Epithelial cell of proximal tubule (primary cell): ENCODE measurements at regions not wholly inside any gene's neighbourhood (a gene's known extent, or its start where the extent isn't known, plus 50 kb on each side); places are given as distances from the start of the nearest gene placed in this dataset.

Experiments
- DNase-seq: peaks from one replicate; pipeline ENCODE4 v3.0.0-alpha.2; 2011; ENCODE audit warnings: low read depth
- H3K4me3 ChIP-seq: 2 replicates; pipeline ENCODE4 v1.5.1; 2011; ENCODE audit warnings: low read depth, mild to moderate bottlenecking, low read length
- TF ChIP-seq, protein P1 (sequence below): conservative IDR thresholded peaks from 2 replicates; pipeline ENCODE4 v1.5.1; 2012; ENCODE audit warnings: low read depth, mild to moderate bottlenecking, low read length

DNA sequence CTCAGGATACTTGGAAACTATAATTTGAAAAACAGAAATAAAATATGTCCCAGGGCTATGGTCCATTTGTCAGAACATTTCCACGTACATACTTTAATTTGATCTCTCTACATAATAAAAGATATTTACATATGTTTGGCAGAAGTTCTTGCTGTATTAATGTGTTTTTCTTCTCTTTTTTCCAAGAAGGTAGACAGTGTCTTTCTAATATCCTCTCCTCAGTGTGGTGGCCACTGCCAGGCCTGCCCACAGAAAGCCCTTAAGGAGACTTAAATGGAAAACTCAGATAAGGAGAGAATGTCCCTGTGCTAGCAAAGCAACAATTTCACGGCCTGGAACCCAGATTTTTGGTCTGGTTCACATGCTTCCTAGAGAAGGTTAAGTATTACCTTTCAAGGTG, 76.5 kb upstream of the ARHGEF26 start:
- TF ChIP-seq, protein P1, sequence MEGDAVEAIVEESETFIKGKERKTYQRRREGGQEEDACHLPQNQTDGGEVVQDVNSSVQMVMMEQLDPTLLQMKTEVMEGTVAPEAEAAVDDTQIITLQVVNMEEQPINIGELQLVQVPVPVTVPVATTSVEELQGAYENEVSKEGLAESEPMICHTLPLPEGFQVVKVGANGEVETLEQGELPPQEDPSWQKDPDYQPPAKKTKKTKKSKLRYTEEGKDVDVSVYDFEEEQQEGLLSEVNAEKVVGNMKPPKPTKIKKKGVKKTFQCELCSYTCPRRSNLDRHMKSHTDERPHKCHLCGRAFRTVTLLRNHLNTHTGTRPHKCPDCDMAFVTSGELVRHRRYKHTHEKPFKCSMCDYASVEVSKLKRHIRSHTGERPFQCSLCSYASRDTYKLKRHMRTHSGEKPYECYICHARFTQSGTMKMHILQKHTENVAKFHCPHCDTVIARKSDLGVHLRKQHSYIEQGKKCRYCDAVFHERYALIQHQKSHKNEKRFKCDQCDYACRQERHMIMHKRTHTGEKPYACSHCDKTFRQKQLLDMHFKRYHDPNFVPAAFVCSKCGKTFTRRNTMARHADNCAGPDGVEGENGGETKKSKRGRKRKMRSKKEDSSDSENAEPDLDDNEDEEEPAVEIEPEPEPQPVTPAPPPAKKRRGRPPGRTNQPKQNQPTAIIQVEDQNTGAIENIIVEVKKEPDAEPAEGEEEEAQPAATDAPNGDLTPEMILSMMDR = no peak
- H3K4me3 ChIP-seq = no peak overlapping the region
- DNase-seq = no peak

DNA sequence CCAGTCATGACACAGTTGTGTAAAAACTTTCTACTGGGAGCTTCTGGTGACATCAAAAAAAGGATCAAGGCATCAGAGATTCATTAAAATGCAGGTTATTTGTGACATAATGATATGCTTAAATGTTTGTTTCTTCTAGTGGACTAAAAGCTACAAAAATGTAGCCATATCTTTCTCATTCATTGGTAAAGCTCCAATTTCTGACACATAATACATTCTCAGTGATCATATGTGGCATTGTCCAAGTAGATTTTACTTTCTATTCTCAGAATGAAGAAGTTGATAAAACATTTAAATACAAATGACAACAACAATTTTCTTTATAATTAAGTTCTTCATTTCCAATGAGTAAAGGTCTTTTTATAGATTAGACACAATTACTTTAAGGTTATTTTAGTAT, 71.0 kb upstream of the ARHGEF26 start:
- DNase-seq = no peak
- no peak overlapping the region for H3K4me3 ChIP-seq
- TF ChIP-seq, protein P1 = no peak

DNA sequence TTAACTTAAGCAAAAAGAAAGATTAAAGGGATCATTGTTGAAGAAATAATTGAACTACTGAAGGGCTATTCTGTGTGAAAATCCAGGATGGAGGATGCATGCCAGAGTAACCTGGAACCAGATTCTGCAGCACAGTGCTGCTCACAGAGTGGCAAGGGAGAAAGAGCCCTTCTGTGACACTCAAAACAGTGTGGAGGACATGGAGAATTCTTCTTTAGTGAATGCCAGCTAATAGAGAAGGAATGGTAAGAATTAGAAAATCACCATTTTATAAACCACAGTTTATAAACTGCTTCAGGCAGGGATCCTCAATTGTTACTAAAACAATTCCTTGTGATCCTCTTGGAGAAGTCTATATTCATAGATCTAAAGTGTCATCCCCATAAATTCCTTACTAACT, 70.4 kb upstream of the ARHGEF26 start:
- TF ChIP-seq, protein P1 = no peak
- DNase-seq = no peak
- H3K4me3 ChIP-seq = no peak overlapping the region

DNA sequence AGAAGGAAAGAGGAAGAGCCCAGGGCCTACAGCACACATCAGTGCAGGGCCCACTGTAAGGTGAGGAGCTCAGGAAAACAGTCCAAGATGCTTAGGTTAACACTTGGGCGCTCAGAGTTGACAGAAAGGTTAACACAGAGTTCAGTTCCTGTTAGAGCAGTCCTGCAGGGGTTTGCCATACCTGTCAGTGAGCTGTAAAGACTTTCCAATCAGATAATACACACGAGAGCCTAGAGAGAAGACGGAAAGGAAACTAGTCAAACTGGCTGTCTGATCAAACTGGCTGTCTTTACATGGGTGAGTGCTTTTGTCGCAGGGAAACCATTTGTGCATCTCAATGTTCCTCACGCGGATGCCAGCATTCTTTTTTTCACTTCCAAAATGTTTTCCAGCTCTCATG, 61.4 kb upstream of the ARHGEF26 start:
- DNase-seq = no peak
- H3K4me3 ChIP-seq = no peak overlapping the region
- TF ChIP-seq, protein P1 = no peak

DNA sequence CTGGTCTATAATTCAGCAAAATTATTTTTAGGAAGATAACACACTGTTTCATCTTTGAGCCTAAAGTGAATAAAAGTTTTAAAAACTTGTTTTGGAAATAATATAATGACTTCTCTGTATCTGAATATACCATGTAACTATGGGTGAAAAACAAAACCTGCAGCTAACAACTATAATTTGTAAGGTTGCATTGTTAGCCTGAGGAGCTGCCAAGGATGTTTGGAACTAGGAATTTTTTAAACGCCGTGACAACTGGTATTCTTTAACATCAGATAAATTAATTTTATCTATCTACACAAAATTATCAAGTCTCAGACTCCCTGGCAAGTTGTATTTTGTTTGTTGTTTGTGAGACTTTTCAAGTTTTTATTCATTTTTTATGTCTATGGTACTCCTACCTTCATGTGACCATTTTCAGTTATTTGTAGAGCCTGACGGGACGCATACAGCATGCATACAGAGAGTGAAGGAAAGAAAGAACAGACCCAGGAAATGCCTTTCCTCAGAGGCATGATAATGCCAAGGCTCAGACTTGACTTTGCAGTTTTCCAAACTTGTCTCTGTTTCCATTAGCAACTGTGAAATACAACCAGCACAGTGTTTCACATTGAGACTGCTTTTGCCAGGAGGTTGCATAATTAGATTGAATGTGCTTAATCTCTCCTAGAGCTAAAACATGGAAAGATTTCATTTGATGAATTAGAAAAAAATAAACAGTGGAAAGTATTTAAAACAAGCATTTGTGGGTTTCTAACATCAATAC, 60.8 kb upstream of the ARHGEF26 start:
- no peak for DNase-seq
- H3K4me3 ChIP-seq = no peak overlapping the region
- TF ChIP-seq, protein P1 = no peak

DNA sequence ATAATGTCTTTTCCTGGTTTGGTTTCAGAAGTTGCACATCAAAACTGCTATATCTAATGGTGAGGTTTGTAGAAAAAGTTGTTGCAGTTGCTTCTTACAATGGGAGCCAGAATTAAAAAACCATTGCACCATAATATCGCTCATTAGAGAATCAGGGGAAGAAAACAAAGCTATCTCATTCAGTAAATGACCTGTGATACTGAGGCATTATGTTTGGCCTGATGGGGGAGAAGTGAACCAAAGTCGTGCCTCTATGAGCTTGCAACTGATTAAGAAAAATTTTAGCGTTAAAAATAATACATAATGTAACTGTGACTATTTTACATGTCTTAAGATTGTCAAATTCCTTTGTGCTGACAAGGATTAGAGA, 60.2 kb upstream of the ARHGEF26 start:
- TF ChIP-seq, protein P1 = no peak
- DNase-seq = no peak
- H3K4me3 ChIP-seq = no peak overlapping the region

DNA sequence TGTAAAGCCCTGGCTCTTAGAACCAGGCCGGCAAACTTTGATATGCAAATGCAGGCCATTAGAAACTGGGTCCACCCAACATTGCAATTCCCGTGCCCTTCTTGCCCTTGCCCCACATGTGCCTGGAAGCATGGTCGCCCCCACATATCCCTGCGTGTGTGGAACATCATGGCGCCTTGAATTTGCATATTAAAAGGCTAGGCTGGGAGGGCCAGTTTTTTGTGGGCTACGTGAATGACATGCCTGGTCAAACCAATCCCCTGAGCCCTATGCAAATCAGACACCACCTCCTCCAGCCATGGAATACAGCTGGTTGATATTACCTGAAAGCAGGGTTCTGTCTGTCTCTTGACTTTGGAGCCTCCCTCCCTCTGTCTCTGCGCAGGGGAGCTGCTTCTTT, 58.7 kb upstream of the ARHGEF26 start:
- TF ChIP-seq, protein P1 = no peak
- no peak overlapping the region for H3K4me3 ChIP-seq
- DNase-seq = no peak
